Lower leg skin (tissue), 3 donors: ENCODE measurements at regions not wholly inside any gene's neighbourhood (a gene's known extent, or its start where the extent isn't known, plus 50 kb on each side); places are given as distances from the start of the nearest gene placed in this dataset.
"Not testable (repeated sequence)": the region's sequence is repeated elsewhere in the genome, so short reads cannot be mapped to it uniquely, and the experiment has no call there.

Experiments
- POLR2A ChIP-seq, 2 donors: fragments of 450-650 bp; IDR thresholded peaks; one replicate each; pipeline ENCODE4 v1.6.1; 2016 to 2017; ENCODE audit warnings: antibody characterized with exemption in 2 of 2, mild to moderate bottlenecking in 1 of 2, moderate library complexity in 1 of 2
- TF ChIP-seq, protein P1 (sequence below), 3 donors: fragments of 450-650 bp; IDR thresholded peaks; one replicate each; pipeline ENCODE4 v1.5.1; 2016; ENCODE audit warnings: antibody characterized with exemption in 3 of 3, mild to moderate bottlenecking in 3 of 3, moderate library complexity in 2 of 3

DNA sequence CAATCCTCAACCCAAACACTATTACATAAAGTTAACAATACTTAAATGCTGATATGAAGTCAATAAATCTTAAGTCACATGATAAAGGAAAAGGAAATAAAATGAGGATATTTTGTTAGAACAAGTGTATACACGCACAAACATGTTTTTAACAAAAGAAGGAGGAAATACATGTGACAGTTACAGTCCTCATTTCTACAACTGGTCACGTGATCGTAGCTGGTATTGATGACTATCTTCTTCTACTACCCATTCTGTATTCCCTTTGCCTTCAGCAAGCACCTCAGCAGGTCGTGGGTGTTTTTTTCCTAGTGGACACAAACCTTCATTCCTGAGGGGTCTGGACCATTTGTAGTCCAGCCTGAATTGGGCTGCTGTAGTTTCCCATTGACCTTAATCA is 610.8 kb downstream of the XPNPEP1 start:
- TF ChIP-seq, protein P1, sequence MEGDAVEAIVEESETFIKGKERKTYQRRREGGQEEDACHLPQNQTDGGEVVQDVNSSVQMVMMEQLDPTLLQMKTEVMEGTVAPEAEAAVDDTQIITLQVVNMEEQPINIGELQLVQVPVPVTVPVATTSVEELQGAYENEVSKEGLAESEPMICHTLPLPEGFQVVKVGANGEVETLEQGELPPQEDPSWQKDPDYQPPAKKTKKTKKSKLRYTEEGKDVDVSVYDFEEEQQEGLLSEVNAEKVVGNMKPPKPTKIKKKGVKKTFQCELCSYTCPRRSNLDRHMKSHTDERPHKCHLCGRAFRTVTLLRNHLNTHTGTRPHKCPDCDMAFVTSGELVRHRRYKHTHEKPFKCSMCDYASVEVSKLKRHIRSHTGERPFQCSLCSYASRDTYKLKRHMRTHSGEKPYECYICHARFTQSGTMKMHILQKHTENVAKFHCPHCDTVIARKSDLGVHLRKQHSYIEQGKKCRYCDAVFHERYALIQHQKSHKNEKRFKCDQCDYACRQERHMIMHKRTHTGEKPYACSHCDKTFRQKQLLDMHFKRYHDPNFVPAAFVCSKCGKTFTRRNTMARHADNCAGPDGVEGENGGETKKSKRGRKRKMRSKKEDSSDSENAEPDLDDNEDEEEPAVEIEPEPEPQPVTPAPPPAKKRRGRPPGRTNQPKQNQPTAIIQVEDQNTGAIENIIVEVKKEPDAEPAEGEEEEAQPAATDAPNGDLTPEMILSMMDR (IDR thresholded peaks at IDR 0.05), result not testable (repeated sequence)
- TF ChIP-seq POLR2A (IDR thresholded peaks at IDR 0.05), result not testable (repeated sequence)
